Fibroblast of mammary gland (primary cell): ENCODE measurements at regions not wholly inside any gene's neighbourhood (a gene's known extent, or its start where the extent isn't known, plus 50 kb on each side); places are given as distances from the start of the nearest gene placed in this dataset.
A peak's percentile ranks its signal among the peaks of the same experiment; 100 is the strongest.

Experiments used
- DNase-seq: peaks from one replicate; pipeline ENCODE4 v3.0.0-alpha.2; 2010; ENCODE audit warnings: low read depth
- H3K4me3 ChIP-seq: 2 replicates; pipeline ENCODE4 v1.5.1; 2011; ENCODE audit warnings: low read depth, mild to moderate bottlenecking, low read length, moderate library complexity; ENCODE audit not compliant: control insufficient read depth
- TF ChIP-seq, protein P1 (sequence below): conservative IDR thresholded peaks from 2 replicates; pipeline ENCODE4 v1.5.1; 2011; ENCODE audit warnings: low read depth, low read length, inconsistent platforms; ENCODE audit not compliant: control insufficient read depth, insufficient read depth

- TF ChIP-seq, protein P1, sequence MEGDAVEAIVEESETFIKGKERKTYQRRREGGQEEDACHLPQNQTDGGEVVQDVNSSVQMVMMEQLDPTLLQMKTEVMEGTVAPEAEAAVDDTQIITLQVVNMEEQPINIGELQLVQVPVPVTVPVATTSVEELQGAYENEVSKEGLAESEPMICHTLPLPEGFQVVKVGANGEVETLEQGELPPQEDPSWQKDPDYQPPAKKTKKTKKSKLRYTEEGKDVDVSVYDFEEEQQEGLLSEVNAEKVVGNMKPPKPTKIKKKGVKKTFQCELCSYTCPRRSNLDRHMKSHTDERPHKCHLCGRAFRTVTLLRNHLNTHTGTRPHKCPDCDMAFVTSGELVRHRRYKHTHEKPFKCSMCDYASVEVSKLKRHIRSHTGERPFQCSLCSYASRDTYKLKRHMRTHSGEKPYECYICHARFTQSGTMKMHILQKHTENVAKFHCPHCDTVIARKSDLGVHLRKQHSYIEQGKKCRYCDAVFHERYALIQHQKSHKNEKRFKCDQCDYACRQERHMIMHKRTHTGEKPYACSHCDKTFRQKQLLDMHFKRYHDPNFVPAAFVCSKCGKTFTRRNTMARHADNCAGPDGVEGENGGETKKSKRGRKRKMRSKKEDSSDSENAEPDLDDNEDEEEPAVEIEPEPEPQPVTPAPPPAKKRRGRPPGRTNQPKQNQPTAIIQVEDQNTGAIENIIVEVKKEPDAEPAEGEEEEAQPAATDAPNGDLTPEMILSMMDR, result no peak
- no peak for DNase-seq
- no peak overlapping the region for H3K4me3 ChIP-seq
Measured at GRCh38 chr11:130710021-130710420, 206.3 kb downstream of the SNX19 start.

DNA sequence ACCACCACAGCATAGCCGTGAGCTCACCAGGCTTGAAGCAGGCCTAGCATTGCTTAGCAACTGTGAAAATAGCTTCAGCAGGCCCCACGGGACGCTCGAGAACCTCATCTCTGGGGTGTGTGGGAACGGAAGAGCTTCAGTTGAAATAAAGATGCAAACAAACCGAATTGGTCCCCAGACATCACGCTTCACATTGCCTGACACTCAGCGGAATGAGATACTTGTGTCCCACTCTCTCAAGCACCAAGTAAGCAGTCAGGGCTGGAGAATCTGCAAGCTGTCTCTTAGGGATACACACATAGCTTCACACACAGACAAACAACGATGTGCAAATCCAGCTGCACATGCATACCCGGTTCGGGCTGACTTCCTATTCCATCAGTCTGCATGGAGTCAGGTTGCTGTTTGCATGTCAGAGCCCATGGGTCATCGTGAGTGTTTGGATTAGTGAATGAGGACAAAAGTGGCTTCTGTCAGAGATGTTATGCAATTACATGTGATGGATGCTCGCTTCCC lies 205.7 kb downstream of the SNX19 start:
- TF ChIP-seq, protein P1, result no peak
- no peak overlapping the region for H3K4me3 ChIP-seq
- DNase-seq, result peak; percentile 16

DNA sequence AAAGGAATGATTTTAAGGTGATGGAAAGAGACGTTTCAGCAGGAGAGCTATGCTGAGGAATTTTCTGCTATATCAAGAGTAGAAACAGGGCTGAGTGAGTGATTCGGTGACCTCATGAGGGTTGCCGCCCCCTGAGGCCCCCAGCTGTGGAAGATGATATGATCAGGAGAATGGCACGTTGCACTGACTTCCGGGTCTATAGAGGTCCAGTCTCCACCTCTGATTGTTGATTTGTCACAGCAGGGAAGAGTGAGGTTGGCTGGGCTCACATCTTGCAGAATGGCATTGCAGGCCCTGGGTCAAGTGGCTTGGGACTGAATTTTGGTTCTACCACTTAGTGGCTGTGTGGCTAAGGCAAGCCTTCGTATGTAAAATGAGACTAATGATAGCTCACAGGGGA lies 205.1 kb downstream of the SNX19 start:
- no peak for DNase-seq

GRCh38 chr11:130712480-130712879 lies 203.8 kb downstream of the SNX19 start:
- no peak overlapping the region for H3K4me3 ChIP-seq
- DNase-seq, result no peak
- TF ChIP-seq, protein P1, result no peak

More for the DNA sequence above, 205.1 kb downstream of the SNX19 start:
- no peak overlapping the region for H3K4me3 ChIP-seq
- TF ChIP-seq, protein P1, result no peak

GRCh38 chr11:130715085-130715876 lies 201.0 kb downstream of the SNX19 start:
- no peak for DNase-seq
- H3K4me3 ChIP-seq, result no peak overlapping the region
- TF ChIP-seq, protein P1, result no peak

DNA sequence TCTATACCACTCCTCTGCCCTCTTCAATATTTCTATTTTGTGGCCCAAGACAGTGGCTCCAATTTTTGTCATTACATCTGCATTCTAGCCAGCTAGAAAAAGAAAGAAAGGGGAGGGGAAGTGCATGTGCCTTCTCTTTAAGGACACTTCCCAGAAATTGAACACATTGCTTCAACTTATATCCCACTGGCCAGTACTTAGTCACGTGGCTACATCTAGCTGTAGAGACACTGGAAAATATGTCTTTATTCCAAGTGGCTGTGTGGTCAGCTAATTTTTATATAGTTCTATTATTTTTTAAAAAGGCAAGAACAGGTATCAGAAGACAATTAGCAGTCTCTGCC lies 200.4 kb downstream of the SNX19 start:
- no peak overlapping the region for H3K4me3 ChIP-seq
- TF ChIP-seq, protein P1, result no peak

More for the DNA sequence above, 200.4 kb downstream of the SNX19 start:
- no peak for DNase-seq
